Loucy (cell line): ENCODE measurements at regions not wholly inside any gene's neighbourhood (a gene's known extent, or its start where the extent isn't known, plus 50 kb on each side); places are given as distances from the start of the nearest gene placed in this dataset.

Experiments
- H2AFZ ChIP-seq: fragments of 200-600 bp; sonication (generic); 2 replicates; pipeline ENCODE4 v1.6.0; 2016; ENCODE audit warnings: antibody characterized with exemption, mild to moderate bottlenecking, low read length, moderate library complexity
- H3F3A ChIP-seq: fragments of 200-600 bp; 2 replicates; pipeline ENCODE4 v1.6.0; 2016; ENCODE audit warnings: antibody characterized with exemption, low read depth, mild to moderate bottlenecking
- H3K27me3 ChIP-seq: fragments of 200-600 bp; sonication (generic); 2 replicates; pipeline ENCODE4 v1.6.1; 2014; ENCODE audit warnings: low read length, mild to moderate bottlenecking; ENCODE audit not compliant: insufficient read depth, poor library complexity, severe bottlenecking
- H3K36me3 ChIP-seq: fragments of 200-600 bp; sonication (generic); 2 replicates; pipeline ENCODE4 v1.6.1; 2016; ENCODE audit warnings: low read length; ENCODE audit not compliant: insufficient read depth
- H3K4me1 ChIP-seq: fragments of 200-600 bp; sonication (generic); 2 replicates; pipeline ENCODE4 v1.5.1; 2014; ENCODE audit warnings: low read length, mild to moderate bottlenecking; ENCODE audit not compliant: insufficient read depth, poor library complexity, severe bottlenecking
- H3K4me2 ChIP-seq: fragments of 200-600 bp; sonication (generic); 2 replicates; pipeline ENCODE4 v1.6.0; 2014; ENCODE audit warnings: antibody characterized with exemption, low read length, low read depth, mild to moderate bottlenecking; ENCODE audit not compliant: poor library complexity, severe bottlenecking
- H3K4me3 ChIP-seq: fragments of 200-600 bp; sonication (generic); 2 replicates; pipeline ENCODE4 v1.5.1; 2014; ENCODE audit warnings: low read length, mild to moderate bottlenecking, mixed read lengths; ENCODE audit not compliant: poor library complexity, severe bottlenecking
- H3K79me2 ChIP-seq: fragments of 200-600 bp; sonication (generic); 2 replicates; pipeline ENCODE4 v1.6.1; 2014; ENCODE audit warnings: low read length; ENCODE audit not compliant: insufficient read depth
- H3K9ac ChIP-seq: fragments of 200-600 bp; sonication (generic); 2 replicates; pipeline ENCODE4 v1.6.0; 2014; ENCODE audit warnings: mild to moderate bottlenecking, low read depth, low read length, moderate library complexity; ENCODE audit not compliant: poor library complexity, severe bottlenecking
- H3K9me2 ChIP-seq: fragments of 200-600 bp; sonication (generic); replicated peaks from 2 replicates; pipeline ENCODE4 v1.6.1; 2016; ENCODE audit warnings: low read depth, low read length, mixed read lengths
- H3K9me3 ChIP-seq: fragments of 200-600 bp; sonication (generic); 2 replicates; pipeline ENCODE4 v1.6.1; 2014; ENCODE audit warnings: mild to moderate bottlenecking, antibody characterized with exemption, low read length, low read depth; ENCODE audit not compliant: insufficient read depth
- H4K20me1 ChIP-seq: fragments of 200-600 bp; sonication (generic); 2 replicates; pipeline ENCODE4 v1.6.0; 2014; ENCODE audit warnings: antibody characterized with exemption, low read length, mild to moderate bottlenecking; ENCODE audit not compliant: insufficient read depth, poor library complexity, severe bottlenecking
- CTCF ChIP-seq: fragments of 200-600 bp; sonication (generic); conservative IDR thresholded peaks from 2 replicates; pipeline ENCODE4 v1.5.1; 2014; ENCODE audit warnings: mild to moderate bottlenecking, antibody characterized with exemption, low read length
- EZH2phosphoT487 ChIP-seq: fragments of 200-600 bp; IDR thresholded peaks from 2 replicates; pipeline ENCODE4 v1.6.1; 2018; ENCODE audit warnings: antibody characterized with exemption, mild to moderate bottlenecking, moderate library complexity, borderline replicate concordance

GRCh38 chr4:164326056-164326455 lies 427.9 kb upstream of the SMIM31 start:
- Histone ChIP-seq H3K9me3 (no peaks in the 10 kb centered on the region), H3F3A (no peaks in the 10 kb centered on the region), H3K79me2 (no peaks in the 10 kb centered on the region), H3K9me2 (no peaks in the 10 kb centered on the region), H3K27me3 (no peaks in the 10 kb centered on the region), H4K20me1 (no peaks in the 10 kb centered on the region), H2AFZ (no peak overlapping the region), H3K36me3 (no peaks in the 10 kb centered on the region), H3K9ac (no peak overlapping the region), H3K4me2 (no peak overlapping the region), H3K4me3 (no peak overlapping the region), H3K4me1 (no peaks in the 10 kb centered on the region)
- TF ChIP-seq CTCF (no peak), EZH2phosphoT487 (no peak)

- Histone ChIP-seq H3K9ac (no peak overlapping the region), H4K20me1 (no peaks in the 10 kb centered on the region), H3K27me3 (no peaks in the 10 kb centered on the region), H3K79me2 (no peaks in the 10 kb centered on the region), H3K9me2 (no peaks in the 10 kb centered on the region), H2AFZ (no peak overlapping the region), H3K36me3 (no peaks in the 10 kb centered on the region), H3K4me1 (no peaks in the 10 kb centered on the region), H3K4me2 (no peak overlapping the region), H3K4me3 (no peak overlapping the region), H3F3A (no peaks in the 10 kb centered on the region), H3K9me3 (0 out of 2 replicates have a peak, but pooled peaks cover 3% of the 10 kb centered on the region)
- TF ChIP-seq CTCF = no peak
- TF ChIP-seq EZH2phosphoT487 = no peak
Measured at GRCh38 chr4:164337219-164337944, 416.5 kb upstream of the SMIM31 start.

GRCh38 chr4:164343472-164343976 lies 410.4 kb upstream of the SMIM31 start:
- H3K9ac ChIP-seq = no peak overlapping the region
- H4K20me1 ChIP-seq = no peaks in the 10 kb centered on the region
- H3K36me3 ChIP-seq = no peaks in the 10 kb centered on the region
- no peaks in the 10 kb centered on the region for H3K79me2 ChIP-seq
- H3K9me2 ChIP-seq = no peaks in the 10 kb centered on the region
- H2AFZ ChIP-seq = no peak overlapping the region
- H3K27me3 ChIP-seq = no peaks in the 10 kb centered on the region
- H3K4me2 ChIP-seq = no peak overlapping the region
- H3K4me1 ChIP-seq = no peaks in the 10 kb centered on the region
- no peaks in the 10 kb centered on the region for H3F3A ChIP-seq
- H3K4me3 ChIP-seq = no peak overlapping the region
- TF ChIP-seq EZH2phosphoT487 (no peak), CTCF (no peak)
- H3K9me3 ChIP-seq = 0 out of 2 replicates have a peak, but pooled peaks cover 3% of the 10 kb centered on the region
